ENCODE measurements at regions not wholly inside any gene's neighbourhood (a gene's known extent, or its start where the extent isn't known, plus 50 kb on each side); places are given as distances from the start of the nearest gene placed in this dataset.
A peak's percentile ranks its signal among the peaks of the same experiment; 100 is the strongest.

- Histone ChIP-seq H3K27me3 (no peaks in the 10 kb centered on the region), H3K4me3 (no peak overlapping the region), H3K27ac (no peak overlapping the region), H3K9me3 (no peaks in the 10 kb centered on the region), H3K4me1 (no peaks in the 10 kb centered on the region), H3K36me3 (no peaks in the 10 kb centered on the region)
- intact Hi-C loops (cut with DNase I; ENCODE audit: low total_unique reads) = no loop called here
- 50 to 91% (median 73%) methylated on average over 3 of the region's 3 CpGs for WGBS, 5 donors
- DNase-seq = no peak
- TF ChIP-seq CTCF (IDR thresholded peaks at IDR 0.05) = no peak
- TF ChIP-seq EP300 (IDR thresholded peaks at IDR 0.05) = no peak
- TF ChIP-seq POLR2A (IDR thresholded peaks at IDR 0.05) = no peak
- TF ChIP-seq POLR2AphosphoS5 (IDR thresholded peaks at IDR 0.05) = no peak
Measured at GRCh38 chr1:101302831-101303511, 66.2 kb downstream of the S1PR1 start.

- TF ChIP-seq POLR2A (IDR thresholded peaks at IDR 0.05) = no peak
- TF ChIP-seq EP300 (IDR thresholded peaks at IDR 0.05) = no peak
- TF ChIP-seq CTCF (IDR thresholded peaks at IDR 0.05) = no peak
- no peak for TF ChIP-seq POLR2AphosphoS5 (IDR thresholded peaks at IDR 0.05)
- no peak overlapping the region for H3K27ac ChIP-seq
- intact Hi-C loops (cut with DNase I; ENCODE audit: low total_unique reads) = loop anchor here (5.0 kb wide), 1 partner anchor 49 kb away; no protein-coding TSS in a partner anchor
- no peaks in the 10 kb centered on the region for H3K27me3 ChIP-seq
- no peak overlapping the region for H3K4me3 ChIP-seq
- no peaks in the 10 kb centered on the region for H3K36me3 ChIP-seq
- peaks cover 4 to 17% (median 11%) of the 10 kb centered on the region in 4 donors for H3K4me1 ChIP-seq
- H3K9me3 ChIP-seq = no peaks in the 10 kb centered on the region
- 74 to 82% (median 78%) methylated on average over 7 of the region's 7 CpGs for WGBS, 5 donors
- no peak for DNase-seq
Measured at GRCh38 chr1:101307985-101308689, 71.3 kb downstream of the S1PR1 start.

- Histone ChIP-seq H3K36me3 (no peaks in the 10 kb centered on the region), H3K9me3 (no peaks in the 10 kb centered on the region), H3K27me3 (no peaks in the 10 kb centered on the region), H3K4me1 (peaks cover 4 to 17% (median 11%) of the 10 kb centered on the region in 4 donors), H3K4me3 (peak overlapping the region in 3 of 4 donors; percentile 29 to 48 (median 32)), H3K27ac (peak overlapping the region in 1 of 5 donors; percentile 43)
- DNase-seq = peak in 1 of 2 donors; percentile 38
- intact Hi-C loops (cut with DNase I; ENCODE audit: low total_unique reads) = loop anchor here (5.0 kb wide), 1 partner anchor 48 kb away; no protein-coding TSS in a partner anchor
- WGBS, 5 donors = 14 to 22% (median 18%) methylated on average over 8 of the region's 8 CpGs
- TF ChIP-seq EP300 (IDR thresholded peaks at IDR 0.05) (no peak), POLR2AphosphoS5 (IDR thresholded peaks at IDR 0.05) (no peak), POLR2A (IDR thresholded peaks at IDR 0.05) (no peak), CTCF (IDR thresholded peaks at IDR 0.05) (no peak)
Measured at GRCh38 chr1:101308935-101309333, 72.1 kb downstream of the S1PR1 start.

GRCh38 chr1:101309334-101310311, 72.8 kb downstream of the S1PR1 start:
- no peaks in the 10 kb centered on the region for H3K9me3 ChIP-seq
- 7 to 14% (median 9%) methylated on average over 37 of the region's 37 CpGs for WGBS, 5 donors
- no peaks in the 10 kb centered on the region for H3K36me3 ChIP-seq
- peaks cover 4 to 17% (median 11%) of the 10 kb centered on the region in 4 donors for H3K4me1 ChIP-seq
- H3K27ac ChIP-seq = peak overlapping the region in 2 of 5 donors; percentile 6 to 43
- DNase-seq = peak; percentile 60 to 88
- H3K4me3 ChIP-seq = peak overlapping the region; percentile 29 to 48 (median 36)
- TF ChIP-seq CTCF (IDR thresholded peaks at IDR 0.05) = peak in 5 of 7 experiments; percentile 29 to 77 (median 74)
- TF ChIP-seq POLR2A (IDR thresholded peaks at IDR 0.05) = no peak
- intact Hi-C loops (cut with DNase I; ENCODE audit: low total_unique reads) = loop anchor here (5.0 kb wide), 1 partner anchor 48 kb away; no protein-coding TSS in a partner anchor
- no peaks in the 10 kb centered on the region for H3K27me3 ChIP-seq
